ENCODE measurements at regions not wholly inside any gene's neighbourhood (a gene's known extent, or its start where the extent isn't known, plus 50 kb on each side); places are given as distances from the start of the nearest gene placed in this dataset.

DNA sequence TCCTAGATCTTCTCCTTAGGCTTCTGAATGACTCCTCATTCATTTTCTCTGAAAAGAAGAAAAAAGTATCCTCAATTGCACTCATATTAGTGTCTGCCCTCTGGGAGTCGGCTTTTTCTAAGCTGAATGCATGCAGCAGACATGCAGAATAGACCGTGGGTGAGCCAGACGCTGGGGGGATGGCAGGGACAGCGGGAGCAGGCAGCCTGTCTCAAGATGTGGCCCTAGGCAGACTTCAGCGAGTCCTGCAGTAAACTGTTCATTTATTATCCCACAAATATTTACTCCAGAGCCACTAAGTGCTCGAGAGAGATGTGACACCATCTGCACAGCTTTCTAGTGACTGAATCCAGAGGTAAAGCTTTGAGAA lies 164.9 kb upstream of the RAI14 start:
- TF ChIP-seq, protein P1, sequence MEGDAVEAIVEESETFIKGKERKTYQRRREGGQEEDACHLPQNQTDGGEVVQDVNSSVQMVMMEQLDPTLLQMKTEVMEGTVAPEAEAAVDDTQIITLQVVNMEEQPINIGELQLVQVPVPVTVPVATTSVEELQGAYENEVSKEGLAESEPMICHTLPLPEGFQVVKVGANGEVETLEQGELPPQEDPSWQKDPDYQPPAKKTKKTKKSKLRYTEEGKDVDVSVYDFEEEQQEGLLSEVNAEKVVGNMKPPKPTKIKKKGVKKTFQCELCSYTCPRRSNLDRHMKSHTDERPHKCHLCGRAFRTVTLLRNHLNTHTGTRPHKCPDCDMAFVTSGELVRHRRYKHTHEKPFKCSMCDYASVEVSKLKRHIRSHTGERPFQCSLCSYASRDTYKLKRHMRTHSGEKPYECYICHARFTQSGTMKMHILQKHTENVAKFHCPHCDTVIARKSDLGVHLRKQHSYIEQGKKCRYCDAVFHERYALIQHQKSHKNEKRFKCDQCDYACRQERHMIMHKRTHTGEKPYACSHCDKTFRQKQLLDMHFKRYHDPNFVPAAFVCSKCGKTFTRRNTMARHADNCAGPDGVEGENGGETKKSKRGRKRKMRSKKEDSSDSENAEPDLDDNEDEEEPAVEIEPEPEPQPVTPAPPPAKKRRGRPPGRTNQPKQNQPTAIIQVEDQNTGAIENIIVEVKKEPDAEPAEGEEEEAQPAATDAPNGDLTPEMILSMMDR (conservative IDR thresholded peaks at IDR 0.05), result no peak
- peak overlapping the region; percentile 30; the same call in 1 of the 2 replicates for H3K27ac ChIP-seq

DNA sequence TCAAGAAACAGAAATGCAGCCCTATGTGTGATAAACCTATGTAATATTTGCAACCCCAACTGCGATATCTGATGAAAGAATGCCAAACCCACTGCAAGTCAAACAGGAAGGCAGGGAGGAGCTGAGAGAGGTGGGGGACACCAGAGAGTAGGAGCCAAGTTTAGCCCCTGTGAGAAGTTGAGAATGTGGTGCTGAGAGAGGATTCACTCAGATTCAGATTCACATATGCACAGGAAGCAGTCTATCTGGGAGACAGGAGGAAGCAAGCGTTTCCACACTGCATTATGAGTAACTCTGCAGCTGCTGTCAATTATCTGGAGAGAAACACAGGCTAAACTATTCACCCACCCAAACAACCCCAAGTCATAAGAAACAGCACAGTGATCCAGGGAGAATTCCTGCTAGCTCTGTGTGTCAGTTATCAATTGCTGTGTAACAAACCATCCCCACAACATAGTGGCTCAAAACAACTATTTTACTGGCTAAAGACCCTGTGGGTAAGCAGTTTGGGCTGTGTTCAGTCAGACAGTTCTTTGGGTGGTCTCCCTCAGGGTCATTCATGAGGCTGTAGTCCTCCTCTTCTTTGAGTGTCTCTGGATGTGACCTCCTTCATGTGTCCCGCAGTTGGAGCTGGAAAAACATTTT lies 161.9 kb upstream of the RAI14 start:
- TF ChIP-seq, protein P1 (conservative IDR thresholded peaks at IDR 0.05), result no peak
- no peak overlapping the region for H3K27ac ChIP-seq

DNA sequence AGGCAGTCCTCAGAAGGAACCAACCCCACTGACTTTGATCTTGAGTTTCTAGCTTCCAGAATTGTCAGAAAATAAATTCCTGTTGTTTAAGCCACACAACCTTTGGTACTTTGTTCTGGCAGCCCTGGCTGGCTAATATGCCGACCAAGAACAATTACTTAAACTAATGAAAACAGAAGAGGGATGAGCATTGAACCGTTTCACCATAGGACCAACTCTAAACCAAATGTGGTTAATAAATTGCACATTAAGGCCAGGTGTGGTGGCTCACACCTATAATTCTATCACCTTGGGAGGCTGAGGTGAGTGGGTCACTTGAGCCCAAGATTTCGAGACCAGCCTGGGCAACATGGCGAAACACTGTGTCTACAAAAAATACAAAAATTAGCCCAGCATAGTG lies 160.9 kb upstream of the RAI14 start:
- H3K27ac ChIP-seq, result no peak overlapping the region
- TF ChIP-seq, protein P1 (conservative IDR thresholded peaks at IDR 0.05), result no peak

DNA sequence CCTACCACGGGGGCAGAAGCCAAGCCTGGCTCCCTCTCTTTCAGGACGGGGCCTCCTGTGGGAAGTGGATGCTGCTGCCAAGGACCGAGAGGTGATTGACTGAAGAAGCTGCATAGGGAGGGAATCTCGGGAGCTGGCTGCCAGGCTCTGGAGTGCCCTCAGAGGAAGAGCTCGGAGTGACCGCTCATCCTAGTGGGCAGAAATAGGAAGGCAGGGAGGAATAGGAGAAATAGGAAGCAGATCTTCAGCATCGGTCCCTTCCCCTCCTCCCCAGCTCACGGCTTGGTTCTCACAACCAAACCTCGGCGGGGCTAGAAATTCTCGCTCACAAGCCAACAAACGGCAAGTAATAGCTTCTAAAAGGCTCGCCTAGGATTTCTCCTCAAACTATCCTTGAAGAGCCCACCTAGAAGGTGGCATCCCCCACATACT lies 159.9 kb upstream of the RAI14 start:
- TF ChIP-seq, protein P1 (conservative IDR thresholded peaks at IDR 0.05), result no peak
- H3K27ac ChIP-seq, result no peak overlapping the region

DNA sequence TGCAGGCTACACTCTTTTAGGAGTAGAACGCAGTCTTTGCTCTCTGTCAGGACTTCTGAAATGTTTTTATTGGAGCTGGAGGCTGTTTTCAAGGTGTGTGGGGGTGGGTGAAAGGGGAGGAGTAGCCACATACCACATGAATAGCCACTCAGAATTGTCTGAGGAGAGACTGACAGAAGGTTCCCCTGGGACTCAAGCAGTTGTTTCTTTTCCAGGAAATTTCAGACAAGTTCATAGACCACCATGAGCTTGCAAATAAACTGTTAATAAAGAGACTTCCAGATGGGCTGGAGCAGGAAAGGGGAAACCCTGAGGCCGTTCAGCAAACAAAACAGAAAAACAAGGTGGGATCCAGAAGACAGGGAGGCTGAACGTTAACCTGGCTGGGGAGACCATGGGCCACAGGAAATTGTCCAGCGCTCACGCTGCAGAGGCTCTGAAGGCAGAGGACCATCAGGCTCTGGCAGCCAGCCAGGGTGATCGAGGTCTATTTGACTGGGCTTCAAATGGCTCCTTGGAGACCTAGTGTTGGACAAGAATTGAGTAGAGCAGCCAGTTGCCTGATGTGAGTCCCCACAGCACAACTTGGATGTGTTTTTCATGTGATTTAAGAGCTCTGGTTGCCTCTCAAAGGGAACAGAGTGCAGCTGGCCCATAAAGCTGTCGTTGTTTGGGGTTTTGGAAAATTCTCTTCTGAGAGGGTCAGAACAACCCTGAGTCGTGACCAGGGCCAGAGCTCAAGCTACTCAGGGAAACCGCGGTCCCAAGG lies 159.2 kb upstream of the RAI14 start:
- no peak overlapping the region for H3K27ac ChIP-seq
- TF ChIP-seq, protein P1 (conservative IDR thresholded peaks at IDR 0.05), result no peak

DNA sequence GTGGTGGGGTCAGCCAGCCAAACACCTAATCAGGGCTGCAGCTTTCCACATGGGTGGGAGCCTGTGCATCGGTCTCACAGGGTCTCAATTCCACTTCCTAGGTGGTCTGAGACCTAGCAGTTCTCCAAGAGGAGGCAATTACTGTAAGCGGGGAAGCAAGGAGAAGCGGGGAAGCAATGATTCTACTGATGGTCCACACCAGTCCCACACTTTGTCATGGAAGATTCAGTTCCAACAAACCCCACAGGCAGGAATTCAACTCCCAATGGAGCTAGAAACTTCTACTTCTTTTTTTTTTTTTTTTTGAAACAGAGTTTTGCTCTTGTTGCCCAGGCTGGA lies 158.7 kb upstream of the RAI14 start:
- H3K27ac ChIP-seq, result no peak overlapping the region

DNA sequence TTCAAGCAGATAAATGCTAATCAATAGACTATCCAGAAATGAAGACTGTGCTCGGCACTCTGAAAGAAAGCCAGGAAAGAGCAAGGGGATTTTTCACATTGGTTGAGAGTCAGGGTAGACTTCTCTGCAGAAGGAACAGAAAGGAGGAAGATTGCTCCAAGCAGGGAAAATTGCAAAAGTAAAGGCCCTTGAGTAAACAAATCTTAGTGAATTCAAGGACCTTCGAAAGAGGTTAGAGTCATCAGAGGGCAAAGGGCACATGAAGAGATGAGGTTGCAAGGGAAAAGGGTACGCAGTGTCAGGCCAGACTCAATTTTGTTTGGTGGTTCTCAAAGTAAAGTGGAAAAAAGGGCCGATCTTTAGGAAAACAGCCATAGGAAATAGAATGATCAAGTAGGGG lies 157.6 kb upstream of the RAI14 start:
- no peak overlapping the region for H3K27ac ChIP-seq
- TF ChIP-seq, protein P1 (conservative IDR thresholded peaks at IDR 0.05), result no peak

More for the DNA sequence above, 158.7 kb upstream of the RAI14 start:
- TF ChIP-seq, protein P1 (conservative IDR thresholded peaks at IDR 0.05), result no peak

Measured in VCaP (cell line).